Nephron (organoid): ENCODE measurements at regions not wholly inside any gene's neighbourhood (a gene's known extent, or its start where the extent isn't known, plus 50 kb on each side); places are given as distances from the start of the nearest gene placed in this dataset.

Experiments
- H3K27ac Mint-ChIP-seq, 3 experiments: 2 replicates each; pipeline ENCODE4 v1.8.0; 2020; ENCODE audit warnings: mixed read lengths in 3 of 3, mild to moderate bottlenecking in 2 of 3, moderate library complexity in 1 of 3
- H3K27me3 Mint-ChIP-seq: 2 replicates; pipeline ENCODE4 v1.8.0; 2021; ENCODE audit warnings: low read depth, mild to moderate bottlenecking, moderate library complexity, mixed read lengths
- H3K36me3 Mint-ChIP-seq: 2 replicates; pipeline ENCODE4 v1.8.0; 2020; ENCODE audit warnings: low read depth, mixed read lengths
- H3K4me1 Mint-ChIP-seq: 2 replicates; pipeline ENCODE4 v1.8.0; 2020; ENCODE audit warnings: mixed read lengths
- H3K4me3 Mint-ChIP-seq, 3 experiments: 2 replicates each; pipeline ENCODE4 v1.8.0; 2020; ENCODE audit warnings: mild to moderate bottlenecking in 3 of 3, mixed read lengths in 3 of 3, moderate library complexity in 2 of 3
- H3K9me3 Mint-ChIP-seq: 2 replicates; pipeline ENCODE4 v1.8.0; 2020; ENCODE audit warnings: mixed read lengths
- TF ChIP-seq, protein P1 (sequence below), 3 experiments: fragments of 200-600 bp; sonication (generic); IDR thresholded peaks; one replicate each; pipeline ENCODE4 v1.5.0; 2021; ENCODE audit warnings: antibody characterized with exemption in 3 of 3; ENCODE audit not compliant: unreplicated experiment in 3 of 3

DNA sequence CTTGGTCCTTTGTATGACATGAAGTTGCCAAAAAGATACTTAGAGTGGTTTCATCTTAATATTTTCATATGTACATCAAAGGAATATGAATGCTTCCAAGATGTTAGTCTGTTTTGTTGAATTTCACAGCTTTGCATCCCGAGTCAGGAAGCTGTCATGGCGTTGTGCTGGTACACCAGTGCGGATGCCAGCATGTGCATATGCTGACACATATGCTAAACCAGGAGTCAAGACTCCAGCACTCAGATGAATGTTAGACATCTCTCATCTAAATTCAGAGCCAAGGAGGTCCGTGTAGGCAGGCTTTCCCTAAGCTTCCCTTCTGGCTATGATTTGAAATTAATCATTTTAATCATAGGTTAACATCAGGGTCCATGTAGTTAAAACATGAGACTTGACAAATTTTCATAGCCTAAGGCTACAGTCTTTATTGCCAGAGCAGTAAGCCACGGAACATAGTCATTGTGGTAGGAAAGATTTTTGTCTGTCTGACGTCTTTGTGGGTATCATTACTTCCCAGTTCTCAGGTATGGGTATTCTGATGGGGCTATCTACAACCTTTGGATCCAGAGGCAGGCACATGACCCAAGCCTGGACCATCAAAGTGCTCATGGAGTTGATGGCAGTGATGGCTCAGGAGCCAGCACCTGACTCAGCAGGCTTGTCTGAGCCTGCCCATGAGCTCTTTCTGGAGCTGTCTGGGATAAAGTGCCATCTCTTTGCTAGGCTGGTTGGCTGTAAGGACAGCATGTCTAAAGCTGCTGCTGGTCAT lies 246.1 kb downstream of the KCNRG start:
- TF ChIP-seq, protein P1, sequence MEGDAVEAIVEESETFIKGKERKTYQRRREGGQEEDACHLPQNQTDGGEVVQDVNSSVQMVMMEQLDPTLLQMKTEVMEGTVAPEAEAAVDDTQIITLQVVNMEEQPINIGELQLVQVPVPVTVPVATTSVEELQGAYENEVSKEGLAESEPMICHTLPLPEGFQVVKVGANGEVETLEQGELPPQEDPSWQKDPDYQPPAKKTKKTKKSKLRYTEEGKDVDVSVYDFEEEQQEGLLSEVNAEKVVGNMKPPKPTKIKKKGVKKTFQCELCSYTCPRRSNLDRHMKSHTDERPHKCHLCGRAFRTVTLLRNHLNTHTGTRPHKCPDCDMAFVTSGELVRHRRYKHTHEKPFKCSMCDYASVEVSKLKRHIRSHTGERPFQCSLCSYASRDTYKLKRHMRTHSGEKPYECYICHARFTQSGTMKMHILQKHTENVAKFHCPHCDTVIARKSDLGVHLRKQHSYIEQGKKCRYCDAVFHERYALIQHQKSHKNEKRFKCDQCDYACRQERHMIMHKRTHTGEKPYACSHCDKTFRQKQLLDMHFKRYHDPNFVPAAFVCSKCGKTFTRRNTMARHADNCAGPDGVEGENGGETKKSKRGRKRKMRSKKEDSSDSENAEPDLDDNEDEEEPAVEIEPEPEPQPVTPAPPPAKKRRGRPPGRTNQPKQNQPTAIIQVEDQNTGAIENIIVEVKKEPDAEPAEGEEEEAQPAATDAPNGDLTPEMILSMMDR (IDR thresholded peaks at IDR 0.05; ENCODE audit: unreplicated experiment in 3 of 3) = no peak
- H3K4me1 Mint-ChIP-seq = no peaks in the 10 kb centered on the region
- H3K36me3 Mint-ChIP-seq = no peaks in the 10 kb centered on the region
- peaks cover 2% of the 10 kb centered on the region for H3K27me3 Mint-ChIP-seq
- H3K9me3 Mint-ChIP-seq = no peaks in the 10 kb centered on the region
- peak overlapping the region in 1 of 3 experiments; percentile 23 for H3K27ac Mint-ChIP-seq
- H3K4me3 Mint-ChIP-seq = no peak overlapping the region

DNA sequence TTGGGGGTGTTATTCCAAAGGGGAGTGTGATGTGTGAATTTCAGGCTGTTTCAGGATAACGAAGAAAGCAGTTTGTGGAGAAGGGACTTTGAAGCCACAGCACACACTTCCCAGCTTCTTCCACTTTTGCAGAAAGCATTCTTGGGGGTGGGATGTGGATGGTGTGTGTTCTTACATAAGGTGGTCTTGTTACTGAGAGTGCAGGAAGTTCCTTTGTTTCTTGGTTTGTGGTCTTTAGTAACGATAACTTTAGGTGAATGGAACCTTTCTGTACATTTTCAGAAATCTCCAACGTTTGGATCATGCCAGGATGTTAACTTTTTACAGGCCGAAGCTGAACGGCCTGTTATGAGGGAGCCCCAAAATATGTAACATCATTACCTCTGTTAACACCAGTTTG lies 251.8 kb downstream of the KCNRG start:
- Mint-ChIP-seq H3K27me3 (peaks cover 9% of the 10 kb centered on the region), H3K4me3 (no peak overlapping the region), H3K27ac (no peak overlapping the region), H3K4me1 (peaks cover 13% of the 10 kb centered on the region), H3K36me3 (no peaks in the 10 kb centered on the region), H3K9me3 (no peaks in the 10 kb centered on the region)
- TF ChIP-seq, protein P1 (IDR thresholded peaks at IDR 0.05; ENCODE audit: unreplicated experiment in 3 of 3) = no peak

DNA sequence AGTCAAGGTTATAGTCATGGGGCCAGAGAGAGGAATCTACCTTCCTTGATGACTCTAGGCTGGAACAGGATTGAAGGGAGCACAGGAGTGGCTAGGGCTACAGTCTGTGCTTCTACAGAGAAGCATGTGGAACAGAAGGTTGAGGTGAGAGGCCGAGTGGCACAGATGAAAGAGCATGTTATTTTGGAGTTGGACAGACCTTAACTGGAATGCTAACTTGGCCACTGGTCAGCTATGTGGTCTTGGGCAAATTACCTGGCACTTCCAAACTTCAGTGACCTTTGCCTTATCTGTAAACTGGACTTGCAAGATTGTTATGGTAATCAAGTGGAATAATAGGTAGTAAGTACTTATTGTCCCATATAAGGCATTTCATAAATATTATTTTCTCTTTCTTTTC lies 252.7 kb downstream of the KCNRG start:
- Mint-ChIP-seq H3K4me3 (no peak overlapping the region), H3K36me3 (no peaks in the 10 kb centered on the region)

DNA sequence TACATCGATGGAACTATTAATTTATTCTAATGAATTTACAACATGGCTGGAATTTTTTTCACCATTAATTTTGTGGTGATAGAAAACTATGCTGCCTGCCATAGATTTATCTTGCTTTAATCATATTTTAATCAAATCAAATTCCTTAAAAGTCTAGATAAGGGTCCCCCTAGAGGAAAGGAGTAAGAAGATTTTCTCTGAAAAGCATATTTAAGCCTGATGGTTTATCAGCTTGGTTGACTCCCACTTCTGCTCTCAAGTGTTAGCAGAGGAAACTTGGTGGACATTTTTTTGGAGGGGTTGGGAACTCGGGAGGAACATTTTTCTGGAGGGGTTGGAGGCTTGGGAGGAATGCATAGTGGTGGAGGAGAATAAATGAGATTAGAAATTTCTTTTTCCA lies 253.3 kb downstream of the KCNRG start:
- peak overlapping the region in 2 of 3 experiments; percentile 18 to 56 for H3K4me3 Mint-ChIP-seq
- peak overlapping the region; percentile 32 to 61 (median 57) for H3K27ac Mint-ChIP-seq
- H3K9me3 Mint-ChIP-seq = no peaks in the 10 kb centered on the region
- H3K27me3 Mint-ChIP-seq = peaks cover 9% of the 10 kb centered on the region
- TF ChIP-seq, protein P1 (IDR thresholded peaks at IDR 0.05; ENCODE audit: unreplicated experiment in 3 of 3) = peak in 2 of 3 experiments; percentile 22 to 25
- peaks cover 13% of the 10 kb centered on the region for H3K4me1 Mint-ChIP-seq
- no peaks in the 10 kb centered on the region for H3K36me3 Mint-ChIP-seq

More for the DNA sequence above, 252.7 kb downstream of the KCNRG start:
- no peak overlapping the region for H3K27ac Mint-ChIP-seq
- no peaks in the 10 kb centered on the region for H3K9me3 Mint-ChIP-seq
- peaks cover 13% of the 10 kb centered on the region for H3K4me1 Mint-ChIP-seq
- peaks cover 9% of the 10 kb centered on the region for H3K27me3 Mint-ChIP-seq
- TF ChIP-seq, protein P1 (IDR thresholded peaks at IDR 0.05; ENCODE audit: unreplicated experiment in 3 of 3) = no peak

DNA sequence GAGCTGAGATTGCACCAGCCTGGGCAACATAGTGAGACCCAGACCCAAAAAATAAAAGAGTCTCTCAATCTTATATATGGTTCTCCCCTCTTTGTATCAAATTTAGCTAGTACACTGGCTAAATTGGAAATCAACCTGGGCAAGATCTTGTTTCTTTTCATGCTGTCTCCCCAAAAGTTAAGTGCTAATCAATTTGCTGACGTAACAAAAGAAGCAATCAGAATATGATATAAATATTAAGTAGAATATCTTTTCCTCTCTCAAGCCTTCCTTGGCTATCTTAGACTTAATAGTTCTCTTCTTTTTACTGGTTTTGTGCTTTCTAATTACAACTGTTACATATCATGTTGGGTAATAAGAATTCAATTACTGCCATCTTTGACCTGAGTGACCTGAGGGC lies 258.9 kb downstream of the KCNRG start:
- Mint-ChIP-seq H3K27me3 (peaks cover 4% of the 10 kb centered on the region), H3K9me3 (peaks cover 13% of the 10 kb centered on the region), H3K4me1 (peaks cover 4% of the 10 kb centered on the region), H3K27ac (no peak overlapping the region), H3K36me3 (peaks cover 13% of the 10 kb centered on the region), H3K4me3 (no peak overlapping the region)
- TF ChIP-seq, protein P1 (IDR thresholded peaks at IDR 0.05; ENCODE audit: unreplicated experiment in 3 of 3) = no peak
